GM18498 (cell line): ENCODE measurements at regions not wholly inside any gene's neighbourhood (a gene's known extent, or its start where the extent isn't known, plus 50 kb on each side); places are given as distances from the start of the nearest gene placed in this dataset.
"Not testable (repeated sequence)": the region's sequence is repeated elsewhere in the genome, so short reads cannot be mapped to it uniquely, and the experiment has no call there.

Experiments used
- ATAC-seq: cut with Tn5 transposase; IDR thresholded peaks from one replicate; pipeline ENCODE4 v1.9.1; 2021; ENCODE audit warnings: mild to moderate bottlenecking, moderate library complexity; ENCODE audit not compliant: unreplicated experiment

GRCh38 chr1:217052196-217052595 lies 329.0 kb upstream of the ESRRG start:
- ATAC-seq, result no peak

DNA sequence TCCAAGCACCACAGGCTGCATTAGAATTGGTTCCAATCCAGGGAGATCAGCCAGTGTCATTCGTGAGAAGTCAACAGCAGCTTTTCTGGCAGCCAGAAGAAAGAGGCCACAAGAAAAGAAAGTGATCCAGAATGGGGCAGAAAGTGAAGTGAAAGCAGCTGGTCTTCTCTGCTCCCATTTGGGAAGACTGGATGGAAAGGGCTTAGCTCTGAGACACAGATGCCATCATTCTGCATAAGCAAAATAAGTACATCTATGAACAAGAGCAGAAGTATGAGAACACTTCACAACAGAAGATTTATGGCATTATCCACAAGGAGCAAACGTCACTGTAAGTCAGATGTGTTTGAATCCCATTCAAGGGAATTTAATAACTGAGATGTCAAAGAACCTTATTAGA lies 326.5 kb upstream of the ESRRG start:
- no peak for ATAC-seq

GRCh38 chr1:217049081-217049480 lies 325.9 kb upstream of the ESRRG start:
- ATAC-seq, result no peak

DNA sequence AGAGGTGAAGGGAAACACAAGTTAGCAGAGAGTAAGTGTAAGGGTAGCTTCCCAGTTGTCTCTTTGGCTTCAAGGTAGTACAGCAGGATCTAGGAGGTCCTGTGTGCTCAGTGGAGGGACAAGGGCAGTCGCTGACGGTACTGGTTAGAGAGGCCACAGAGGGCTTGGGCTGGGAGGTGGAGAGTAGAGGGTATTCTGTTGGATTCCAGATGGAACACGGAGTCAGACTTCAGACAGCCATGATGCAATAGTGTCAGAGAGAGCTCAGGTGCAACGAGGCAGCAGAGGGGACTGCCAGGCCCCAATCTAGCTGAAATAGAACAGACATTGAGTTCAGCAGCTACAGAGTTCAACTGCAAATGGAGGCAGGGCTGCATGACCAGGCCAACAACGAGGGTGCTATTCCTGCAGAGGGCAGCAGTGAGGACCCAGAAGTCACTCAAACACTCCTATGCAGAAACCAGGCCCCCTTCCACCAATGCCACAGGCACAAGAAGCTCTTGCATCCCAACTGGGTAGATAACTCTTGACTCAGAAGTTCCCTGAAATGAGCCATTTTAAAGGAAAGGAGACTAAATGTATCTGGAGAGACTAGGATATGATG lies 325.0 kb upstream of the ESRRG start:
- ATAC-seq, result no peak

DNA sequence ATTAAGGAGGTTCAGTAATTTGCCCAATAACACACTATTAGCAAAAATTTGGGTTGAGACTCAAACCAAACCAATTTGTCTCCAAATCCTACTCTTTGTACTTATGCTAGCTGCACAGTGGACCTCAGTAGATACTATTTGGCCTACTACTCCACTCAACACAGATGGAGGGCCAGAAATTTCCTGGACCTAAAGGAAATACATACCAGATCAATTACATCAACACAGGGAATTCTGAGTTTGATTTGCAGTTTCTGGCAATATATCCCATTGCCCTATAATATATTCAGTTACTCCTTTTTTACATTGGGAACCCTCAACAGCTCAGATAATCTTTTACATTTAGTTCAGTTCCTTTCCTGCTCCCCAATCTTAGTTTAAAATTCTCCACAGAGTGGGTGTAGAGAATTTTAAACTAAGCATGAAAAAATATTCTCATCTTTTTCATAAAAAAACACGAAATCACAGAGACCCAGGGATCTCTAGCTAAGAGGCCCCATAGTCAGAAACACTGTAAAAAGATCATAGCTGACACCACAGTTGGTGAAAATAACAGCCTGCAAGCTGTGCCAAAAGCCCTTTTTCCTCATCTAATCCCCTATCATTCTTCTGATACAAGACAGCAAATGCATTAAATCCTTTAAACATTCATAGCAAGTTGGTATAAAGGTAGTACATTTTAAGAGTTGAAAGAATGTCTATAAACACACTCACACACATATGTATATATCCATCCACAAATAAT lies 317.7 kb upstream of the ESRRG start:
- no peak for ATAC-seq

GRCh38 chr1:217039926-217040325 lies 316.7 kb upstream of the ESRRG start:
- ATAC-seq, result no peak

- not testable (repeated sequence) for ATAC-seq
Observed at GRCh38 chr1:217039139-217039538, 315.9 kb upstream of the ESRRG start.

DNA sequence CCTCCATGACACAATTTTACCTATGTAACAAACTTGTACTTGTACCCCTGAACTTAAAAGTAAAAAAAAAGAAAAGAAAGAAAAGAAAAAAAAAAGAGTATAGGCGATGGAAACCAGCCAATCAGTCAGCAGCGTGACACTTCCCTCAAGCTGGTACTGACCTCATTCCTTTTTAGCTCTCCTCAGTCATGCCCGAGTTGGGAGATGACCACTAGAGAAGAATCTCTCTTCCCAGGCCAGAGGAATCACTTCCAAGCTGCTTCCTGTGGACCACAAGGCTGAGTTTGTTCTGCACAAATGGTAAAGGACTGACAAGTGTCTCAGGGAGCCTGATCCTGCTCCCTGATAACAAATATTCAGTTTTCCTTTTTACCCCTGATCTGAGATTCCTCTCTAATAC lies 313.5 kb upstream of the ESRRG start:
- no peak for ATAC-seq

GRCh38 chr1:217032715-217033367 lies 309.6 kb upstream of the ESRRG start:
- ATAC-seq, result no peak

DNA sequence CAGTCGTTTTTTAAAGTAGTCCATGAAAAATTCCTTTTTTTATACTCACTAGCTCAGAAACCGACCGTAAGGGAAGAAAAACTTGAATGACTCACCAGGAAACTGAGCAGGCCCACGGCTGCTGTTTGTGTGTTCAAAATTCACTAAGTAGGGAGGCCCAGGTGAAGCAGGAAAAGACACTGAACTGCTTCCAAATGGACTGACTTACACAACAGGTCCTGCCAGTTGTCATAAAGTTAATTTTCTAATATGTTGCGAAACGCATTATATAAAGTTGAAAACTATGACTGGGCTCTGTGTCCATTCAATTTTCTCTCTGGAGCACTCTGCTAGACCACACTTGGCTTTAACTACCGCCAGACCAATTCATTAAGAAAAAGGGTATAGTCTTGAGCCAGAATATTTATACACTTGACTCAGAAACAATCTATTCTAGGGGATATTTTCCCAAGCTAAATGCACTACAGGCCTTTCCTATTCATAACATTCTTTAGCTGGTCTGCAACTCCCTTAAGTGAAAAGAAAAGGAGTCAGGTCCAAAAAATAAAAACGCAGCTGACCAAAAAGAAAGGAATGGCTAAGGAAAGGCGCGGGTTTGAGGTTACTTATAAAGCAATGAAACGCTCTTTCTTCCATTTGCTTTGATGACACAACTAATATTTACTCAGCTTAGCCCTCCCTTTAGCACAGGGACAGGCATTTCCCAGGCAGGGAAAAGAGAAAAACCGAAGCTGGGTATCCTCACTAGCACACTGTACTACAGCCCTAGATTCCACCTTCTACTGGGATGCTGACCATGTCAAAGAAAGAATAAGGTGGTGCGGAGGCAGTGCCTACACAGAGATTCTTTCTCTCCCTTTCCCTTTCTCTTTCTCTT lies 306.3 kb upstream of the ESRRG start:
- ATAC-seq, result no peak

DNA sequence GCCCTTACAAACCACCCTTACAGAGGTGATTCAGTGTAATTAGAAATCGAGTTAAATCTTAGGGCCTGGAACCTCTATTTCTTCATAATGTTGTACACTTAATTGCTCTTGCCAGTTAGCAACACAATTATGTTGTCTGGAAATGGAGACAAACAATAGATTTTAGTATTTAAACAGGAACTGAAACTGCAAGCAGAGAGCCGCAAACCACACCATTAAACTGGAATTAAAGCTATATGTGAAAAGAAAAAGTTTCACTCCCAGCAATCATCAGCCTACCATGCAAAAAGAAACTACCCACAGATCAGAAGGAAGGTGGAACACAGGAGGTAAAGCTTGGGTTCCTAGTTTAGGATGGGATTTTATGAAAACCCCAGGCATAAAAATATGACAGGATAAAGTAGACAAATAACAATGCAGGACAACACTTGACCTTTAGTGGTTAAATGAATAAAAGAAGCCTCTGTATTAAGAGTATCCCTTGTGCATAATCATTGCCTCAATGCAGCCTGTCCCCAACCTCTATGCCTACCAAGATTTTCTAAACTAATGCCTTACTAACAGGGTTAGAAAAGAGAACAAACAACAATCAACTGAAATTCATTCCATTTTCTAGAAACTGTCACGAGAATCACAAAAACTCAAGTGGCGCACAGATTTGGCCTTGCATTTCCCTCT lies 304.3 kb upstream of the ESRRG start:
- peak; percentile 95 for ATAC-seq

DNA sequence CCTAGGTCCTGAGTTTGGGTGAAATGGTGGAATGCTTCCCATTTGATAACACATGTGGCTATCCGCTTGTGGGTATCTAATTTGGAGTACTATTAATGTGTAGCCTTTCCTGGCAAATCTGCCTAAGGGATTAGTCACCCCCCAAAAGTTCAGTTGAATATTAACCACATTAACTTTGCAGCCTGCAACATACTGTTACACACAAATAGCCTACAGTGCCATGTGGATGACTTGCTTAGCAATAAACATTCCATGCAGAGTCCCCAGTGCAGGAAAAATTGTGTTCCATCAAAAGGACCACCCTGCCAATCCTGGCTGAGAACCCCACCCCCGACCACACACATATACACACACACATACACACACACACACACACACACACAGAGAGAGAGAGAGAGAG lies 303.3 kb upstream of the ESRRG start:
- no peak for ATAC-seq

DNA sequence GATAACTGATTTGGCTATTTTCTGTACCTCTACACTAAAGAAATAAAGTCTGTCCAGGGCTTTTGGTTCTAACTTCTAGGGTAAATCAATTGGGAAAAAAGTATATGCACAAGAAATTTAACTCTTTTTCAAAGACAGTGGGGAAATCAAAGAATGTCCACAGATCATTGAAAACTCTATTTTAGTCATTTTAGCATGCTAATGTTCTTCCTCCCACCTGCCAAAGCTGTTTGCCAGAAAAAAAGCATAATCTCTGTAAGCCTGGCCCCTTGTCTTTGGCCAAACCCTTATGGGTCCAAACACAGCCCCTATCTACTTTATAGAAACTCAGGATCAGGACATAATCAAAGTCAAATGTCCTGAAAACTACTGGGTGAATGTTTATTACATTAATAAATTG lies 302.2 kb upstream of the ESRRG start:
- no peak for ATAC-seq

DNA sequence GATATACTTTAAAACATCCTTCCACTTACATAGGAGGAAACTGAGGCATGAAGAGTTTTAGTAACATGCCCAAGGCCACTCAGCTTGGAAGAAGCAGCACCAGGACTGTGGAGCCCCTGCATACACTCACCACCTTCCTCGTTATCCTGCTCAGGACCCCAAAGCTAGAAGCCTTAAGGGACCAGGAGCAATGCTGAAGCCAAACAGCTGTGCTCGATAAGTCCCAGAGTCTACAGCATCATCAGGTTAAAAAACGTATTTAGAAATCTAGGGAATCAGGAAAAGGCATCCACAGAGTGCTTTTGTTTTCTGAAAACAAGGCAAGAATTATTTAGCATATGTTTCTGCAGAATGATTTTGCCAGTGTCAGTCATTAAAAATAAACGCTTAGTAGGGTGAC lies 301.7 kb upstream of the ESRRG start:
- ATAC-seq, result no peak

- ATAC-seq, result no peak
Observed at GRCh38 chr1:217021956-217022355, 298.7 kb upstream of the ESRRG start.

GRCh38 chr1:217021400-217021799 lies 298.2 kb upstream of the ESRRG start:
- ATAC-seq, result no peak

DNA sequence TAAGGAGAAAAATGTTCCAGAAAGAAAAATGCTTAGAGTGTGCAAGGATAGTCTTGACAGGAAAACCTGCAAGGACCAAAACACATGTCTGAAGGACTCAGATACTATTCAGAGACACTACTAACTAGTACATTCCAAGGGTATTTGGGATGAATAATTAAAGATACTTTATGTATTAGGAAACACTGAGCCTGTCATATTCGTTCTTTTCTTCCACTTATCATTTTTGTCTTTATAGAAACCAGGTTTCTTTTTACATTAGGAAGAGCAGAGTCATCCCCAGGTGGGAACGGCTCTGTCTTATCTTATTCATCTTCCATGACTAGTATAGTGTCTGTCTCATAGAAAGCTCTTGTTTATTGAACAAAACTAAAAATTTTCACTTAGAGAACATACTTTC lies 296.2 kb upstream of the ESRRG start:
- no peak for ATAC-seq

DNA sequence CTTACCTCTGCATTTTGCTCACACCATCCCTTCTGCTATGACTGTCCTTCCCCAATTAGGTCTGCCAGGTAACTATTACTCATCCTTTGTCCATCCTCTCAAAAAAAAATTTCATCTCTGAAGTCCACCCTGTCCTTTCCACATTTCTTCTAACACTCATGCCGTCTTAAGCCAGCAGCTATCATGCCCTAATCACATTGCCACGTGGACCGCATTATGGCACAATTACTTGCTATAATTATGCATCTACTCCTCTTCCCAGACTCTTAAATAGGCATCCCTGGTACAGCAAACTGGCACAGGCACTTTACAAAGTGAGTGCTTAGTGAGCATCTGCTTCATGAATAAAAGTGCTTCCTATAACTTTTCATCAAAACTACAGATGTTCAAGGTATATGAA lies 295.4 kb upstream of the ESRRG start:
- ATAC-seq, result no peak

- ATAC-seq, result no peak
Observed at GRCh38 chr1:217017165-217017564, 293.9 kb upstream of the ESRRG start.

DNA sequence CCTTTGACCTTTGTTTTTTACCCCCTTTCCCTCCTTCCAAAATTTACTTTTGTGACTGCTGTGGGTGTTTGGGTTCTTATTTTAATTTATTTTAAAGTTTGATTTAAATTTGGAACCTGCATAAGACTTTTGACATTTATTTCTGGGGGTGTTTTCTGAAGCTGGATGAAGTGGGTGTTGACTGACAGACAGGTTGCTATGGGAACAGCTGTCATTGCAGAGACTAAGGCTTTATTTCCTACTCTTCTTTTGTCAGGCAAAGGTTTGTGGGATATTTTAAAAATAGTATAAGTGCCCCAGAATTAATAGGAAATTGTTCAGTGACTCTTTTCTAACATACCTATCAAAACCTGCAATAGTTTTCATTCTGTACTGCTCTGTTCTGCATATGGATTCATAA lies 290.8 kb upstream of the ESRRG start:
- no peak for ATAC-seq

GRCh38 chr1:217012659-217013058 lies 289.4 kb upstream of the ESRRG start:
- no peak for ATAC-seq
